Daoy (cell line): ENCODE measurements at regions not wholly inside any gene's neighbourhood (a gene's known extent, or its start where the extent isn't known, plus 50 kb on each side); places are given as distances from the start of the nearest gene placed in this dataset.
"Not testable (repeated sequence)": the region's sequence is repeated elsewhere in the genome, so short reads cannot be mapped to it uniquely, and the experiment has no call there.

Experiments used
- DNase-seq: peaks from one replicate; pipeline ENCODE4 v3.0.0-alpha.2; 2015; ENCODE audit warnings: low read depth

DNA sequence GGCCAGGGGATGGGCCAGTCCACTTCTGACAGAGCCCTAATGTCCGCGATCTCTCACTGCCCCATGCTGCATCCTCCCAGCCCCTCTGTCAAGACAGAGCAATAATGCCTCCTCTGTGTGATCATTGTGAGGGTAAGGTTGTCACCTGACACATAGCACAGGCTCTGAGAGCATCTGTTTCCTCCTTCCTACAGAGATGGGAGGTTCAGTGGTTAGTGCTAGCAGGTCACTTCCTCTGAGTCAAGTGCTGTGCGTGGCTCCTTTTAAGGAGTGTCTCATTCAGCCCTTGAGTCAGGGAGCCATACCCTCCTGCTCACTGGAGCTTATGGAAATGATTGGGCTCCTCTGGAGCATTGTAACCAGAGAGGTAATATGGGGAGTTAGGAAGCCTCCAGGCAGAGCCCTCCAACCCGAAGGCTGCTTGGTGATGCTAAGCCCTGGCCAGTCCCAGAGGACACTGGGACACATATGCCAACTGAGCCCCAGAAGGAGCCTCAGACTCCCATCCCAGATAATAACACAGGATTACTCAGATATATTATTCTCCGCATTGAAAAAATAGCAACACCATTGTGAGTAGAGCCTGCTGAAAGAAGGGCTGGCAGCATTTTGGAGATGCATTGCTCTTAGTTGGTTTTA lies 189.0 kb downstream of the GALNT1 start:
- peak; percentile 25 for DNase-seq

DNA sequence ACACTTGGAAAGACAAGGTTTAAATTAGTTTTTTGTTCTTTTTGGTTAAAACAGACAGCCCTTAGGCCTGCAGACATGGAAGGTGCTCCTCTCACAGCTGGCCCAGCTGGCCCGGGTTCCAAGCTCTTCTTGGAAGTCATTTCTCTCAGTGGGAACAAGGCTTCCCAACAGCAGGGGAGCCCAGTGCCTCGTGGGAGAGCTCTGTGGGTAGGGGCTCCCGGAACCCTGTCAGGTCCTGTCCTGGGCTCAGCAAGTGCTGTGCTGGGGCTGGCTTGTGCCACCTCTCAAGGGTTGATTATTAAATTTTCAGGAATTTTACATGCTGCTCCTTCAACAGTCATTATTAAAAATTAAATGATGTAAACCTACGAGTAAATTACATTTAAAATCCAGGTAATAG lies 189.6 kb downstream of the GALNT1 start:
- no peak for DNase-seq

DNA sequence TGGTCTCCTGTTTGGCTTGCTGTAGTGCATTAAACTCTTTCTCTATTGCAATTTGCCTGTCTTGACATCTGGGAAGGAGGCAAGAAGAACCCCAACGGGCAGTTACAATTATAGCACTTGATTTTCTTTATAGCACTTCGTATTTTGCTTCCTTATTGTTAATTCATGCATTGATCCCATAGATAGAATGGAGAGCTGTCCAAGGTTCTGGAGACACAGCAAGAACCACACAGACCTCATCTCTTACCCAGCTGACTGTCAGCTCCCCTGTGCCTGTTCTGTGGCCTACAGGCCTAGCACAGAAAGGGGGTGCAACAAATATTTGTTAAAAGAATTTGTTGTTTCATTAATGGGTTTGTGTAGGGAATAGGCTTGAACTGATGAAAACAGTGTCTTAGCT lies 194.3 kb downstream of the GALNT1 start:
- DNase-seq, result no peak

DNA sequence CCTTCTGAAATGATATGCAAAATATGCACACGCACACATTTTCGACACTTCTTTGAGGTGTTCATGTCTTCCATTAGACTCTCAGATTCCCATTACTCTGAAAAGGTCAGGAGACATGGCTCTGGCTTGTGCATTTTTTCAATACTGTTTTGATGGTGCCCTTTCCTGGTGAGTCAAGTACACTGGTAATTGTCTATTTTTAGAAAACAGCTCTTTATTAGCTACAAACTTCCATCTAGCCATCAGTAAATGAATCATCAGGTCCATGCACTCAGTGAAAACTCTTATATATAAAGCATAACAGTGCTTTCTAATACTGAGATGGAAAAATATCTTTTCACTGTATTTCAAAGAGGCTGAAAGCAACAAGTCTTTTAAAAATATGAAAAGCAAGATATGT lies 194.9 kb downstream of the GALNT1 start:
- DNase-seq, result no peak

DNA sequence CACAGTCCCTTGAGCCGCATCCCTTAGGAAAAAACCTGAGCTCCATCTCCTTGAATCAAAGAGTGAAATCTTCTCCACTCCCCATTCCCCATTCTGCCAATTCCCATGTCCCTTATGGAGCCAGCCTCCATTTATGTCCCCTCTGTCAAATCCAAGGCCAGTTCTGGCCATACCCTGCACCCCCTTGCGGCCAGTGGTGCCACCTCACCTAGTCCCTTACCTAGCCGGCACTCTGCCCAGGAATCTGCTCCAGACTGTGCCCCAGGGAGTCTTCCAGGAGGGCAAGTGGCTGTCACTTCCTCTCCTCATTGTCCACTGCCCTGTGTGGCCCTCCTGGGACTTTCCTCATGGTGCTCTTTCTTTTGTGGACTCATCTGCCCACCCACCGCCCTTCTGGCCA lies 195.4 kb upstream of the RMP24 start:
- peak; percentile 4 for DNase-seq

DNA sequence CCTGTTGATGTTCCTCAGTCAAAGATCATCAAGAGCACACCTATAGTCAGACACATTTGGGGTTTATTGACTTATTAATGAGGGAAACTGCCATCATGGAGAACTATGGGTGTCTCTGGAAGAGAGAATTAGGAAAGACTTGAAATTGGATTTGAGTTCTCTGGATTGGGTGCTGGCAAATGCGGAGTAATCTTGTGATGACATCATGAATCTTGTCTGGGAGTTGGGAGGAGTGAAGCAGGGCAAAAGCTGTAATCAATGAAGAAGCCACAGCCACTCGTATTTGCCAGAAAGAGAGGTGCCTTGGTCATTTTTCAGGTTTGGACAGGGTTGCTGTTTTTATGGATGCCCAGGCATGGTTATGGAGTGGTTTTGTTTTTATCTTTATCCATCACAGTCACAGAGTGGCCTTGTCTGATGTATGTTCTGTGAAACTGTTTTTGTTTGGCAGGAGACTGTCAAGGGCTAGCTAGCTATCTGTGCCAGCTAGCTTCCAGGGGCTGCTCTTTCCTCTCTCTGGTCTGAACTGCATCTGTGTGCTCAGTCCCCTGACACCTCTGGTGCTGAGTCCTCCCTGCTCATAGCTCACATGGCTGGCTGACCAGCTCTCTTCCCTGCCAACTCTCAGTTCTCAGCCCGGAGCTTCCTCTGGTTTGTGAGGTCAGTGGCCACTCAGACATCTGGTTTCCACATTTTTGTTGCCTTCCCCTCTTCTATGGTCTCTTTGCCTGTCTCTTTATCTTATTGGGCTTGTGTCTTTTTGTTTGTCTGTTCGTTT lies 193.4 kb upstream of the RMP24 start:
- no peak for DNase-seq

DNA sequence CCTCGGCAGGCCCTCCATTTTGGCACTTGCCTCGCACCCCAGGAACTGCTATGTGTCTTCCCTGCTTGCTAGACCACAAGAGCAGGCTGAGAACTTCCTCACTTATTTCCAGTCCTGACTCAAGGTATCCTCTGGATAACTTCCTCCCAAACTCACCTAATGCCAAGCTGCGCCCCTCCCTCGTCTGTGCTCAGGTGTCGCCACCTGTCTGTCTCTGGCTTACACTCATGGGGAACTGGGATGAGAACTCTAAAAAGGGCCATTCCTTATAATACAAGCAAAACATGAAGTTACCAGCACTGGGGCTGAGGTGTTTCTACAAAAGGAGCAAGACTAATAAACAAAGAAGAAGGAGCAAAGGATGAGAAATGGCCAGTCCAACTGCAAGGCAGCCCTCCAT lies 191.5 kb upstream of the RMP24 start:
- no peak for DNase-seq

DNA sequence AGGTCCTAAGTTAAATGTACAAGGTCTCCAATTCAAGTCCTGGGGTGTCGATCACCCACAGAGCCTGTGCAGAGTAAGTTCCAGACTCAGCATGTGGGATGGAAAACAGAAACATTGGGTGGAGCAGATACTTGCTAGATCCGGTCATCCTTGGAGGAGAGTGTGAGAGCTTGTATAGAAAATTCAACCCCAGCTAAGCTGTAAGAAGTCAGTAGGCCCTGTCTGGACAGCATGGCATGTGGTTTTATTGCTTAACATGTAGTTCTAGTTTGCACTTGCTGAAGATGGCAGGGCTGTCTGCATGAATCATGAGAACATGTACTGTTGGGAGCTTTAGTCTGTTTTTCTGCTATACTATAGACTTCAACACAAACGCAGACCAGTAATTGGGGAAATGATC lies 189.6 kb upstream of the RMP24 start:
- no peak for DNase-seq

DNA sequence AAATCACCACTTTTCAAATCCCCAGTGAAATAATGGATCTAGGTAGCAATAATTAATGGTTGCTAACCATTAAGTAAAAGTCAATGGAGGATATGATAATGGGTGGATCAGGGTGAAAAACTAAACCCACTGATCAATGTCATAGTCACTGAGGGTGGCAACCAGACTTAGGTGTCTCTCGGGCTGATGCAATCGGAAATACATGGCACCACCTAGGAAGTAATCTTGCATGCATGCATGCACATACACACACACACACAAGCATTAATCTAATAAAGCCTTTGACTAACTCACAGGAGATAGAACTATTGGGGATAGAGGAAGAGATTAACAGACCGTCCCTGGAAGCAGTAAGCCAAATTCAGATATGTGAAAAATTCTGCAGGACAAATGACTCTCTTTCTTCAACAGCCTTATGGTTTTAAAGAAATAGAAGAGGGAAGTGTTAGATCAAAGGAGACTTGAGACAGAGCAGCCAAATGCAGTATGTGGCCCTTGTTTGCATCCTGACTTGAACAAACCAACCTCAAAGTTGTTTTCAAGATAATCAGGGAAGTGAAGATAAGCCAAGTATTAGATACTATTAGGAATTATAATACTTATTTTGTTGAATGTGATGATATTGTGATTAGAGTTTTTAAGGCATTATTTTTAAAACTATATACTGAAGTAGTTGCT lies 186.0 kb upstream of the RMP24 start:
- DNase-seq, result no peak

DNA sequence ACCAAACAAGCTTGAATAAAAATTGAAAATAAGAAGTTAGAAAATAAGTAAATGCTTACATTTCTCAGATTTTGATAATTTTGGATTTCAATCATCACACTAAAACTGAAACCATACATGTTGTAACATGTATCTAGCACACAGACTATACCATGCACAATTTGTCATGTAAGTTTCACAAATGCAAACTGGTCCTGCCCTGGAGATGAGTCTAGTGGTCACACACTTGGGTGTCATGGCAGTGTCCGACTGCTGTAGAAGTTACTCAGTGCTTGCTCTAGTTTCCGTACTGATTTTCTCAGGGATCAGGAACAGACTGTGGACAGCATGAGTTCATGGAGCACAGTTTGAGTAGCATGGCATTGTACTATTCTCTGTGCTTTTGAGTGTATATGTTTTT lies 182.9 kb upstream of the RMP24 start:
- no peak for DNase-seq

DNA sequence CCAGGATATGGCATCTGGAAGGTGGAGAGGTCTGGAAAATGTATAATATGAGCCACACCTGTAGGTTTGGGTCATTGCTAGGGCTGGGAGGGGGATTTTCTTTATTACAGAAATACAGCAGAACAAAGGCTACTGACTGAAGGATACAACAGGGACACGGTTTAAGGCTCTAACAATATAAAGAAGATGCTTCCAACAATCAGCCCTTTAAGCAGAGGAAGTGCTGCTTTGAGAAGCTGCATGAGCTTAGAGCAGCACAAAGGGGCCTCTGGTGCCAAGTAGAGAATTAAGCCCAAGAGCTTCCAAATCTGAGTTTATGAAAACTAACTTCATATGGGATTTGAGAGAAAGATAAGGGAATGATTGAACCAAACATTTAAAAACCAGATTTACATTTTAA lies 174.5 kb upstream of the RMP24 start:
- DNase-seq, result no peak

DNA sequence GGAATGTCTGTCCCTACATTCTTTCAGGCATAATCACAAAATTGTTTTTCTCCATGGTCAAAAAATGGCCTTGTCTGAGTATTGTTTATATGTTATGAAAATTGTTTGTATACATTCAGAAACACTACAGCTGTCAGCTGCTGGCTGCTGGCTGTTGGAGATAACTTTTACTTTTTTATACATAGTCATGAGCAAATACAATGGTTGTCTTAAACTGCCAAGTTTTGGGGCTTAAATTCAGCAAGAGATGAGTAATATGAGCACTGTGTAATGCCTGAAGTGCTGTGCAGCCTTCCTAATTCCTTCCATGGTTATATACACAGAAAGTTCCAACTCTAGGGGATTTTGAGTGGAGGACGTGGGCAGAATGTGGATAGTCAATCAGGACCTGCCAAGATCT lies 168.9 kb upstream of the RMP24 start:
- DNase-seq, result no peak

DNA sequence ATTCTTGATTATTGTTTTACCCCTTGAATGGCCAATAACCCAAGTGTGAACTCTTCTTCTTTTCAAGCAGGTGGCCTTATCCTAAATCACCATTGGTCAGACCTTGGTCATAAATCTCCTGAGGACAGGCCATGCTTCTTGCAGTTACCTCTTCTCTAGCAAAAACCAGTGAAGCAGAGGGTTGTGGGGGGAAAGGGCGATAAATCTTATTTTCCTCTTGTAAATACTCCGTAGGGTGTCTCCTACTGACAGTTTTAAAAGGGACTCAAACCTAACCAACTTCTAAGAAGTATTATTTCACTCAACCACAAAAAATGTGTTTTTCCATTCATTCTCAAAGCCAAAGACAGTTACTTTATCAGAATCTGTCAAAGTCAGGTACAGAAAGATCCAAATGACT lies 168.1 kb upstream of the RMP24 start:
- DNase-seq, result no peak

DNA sequence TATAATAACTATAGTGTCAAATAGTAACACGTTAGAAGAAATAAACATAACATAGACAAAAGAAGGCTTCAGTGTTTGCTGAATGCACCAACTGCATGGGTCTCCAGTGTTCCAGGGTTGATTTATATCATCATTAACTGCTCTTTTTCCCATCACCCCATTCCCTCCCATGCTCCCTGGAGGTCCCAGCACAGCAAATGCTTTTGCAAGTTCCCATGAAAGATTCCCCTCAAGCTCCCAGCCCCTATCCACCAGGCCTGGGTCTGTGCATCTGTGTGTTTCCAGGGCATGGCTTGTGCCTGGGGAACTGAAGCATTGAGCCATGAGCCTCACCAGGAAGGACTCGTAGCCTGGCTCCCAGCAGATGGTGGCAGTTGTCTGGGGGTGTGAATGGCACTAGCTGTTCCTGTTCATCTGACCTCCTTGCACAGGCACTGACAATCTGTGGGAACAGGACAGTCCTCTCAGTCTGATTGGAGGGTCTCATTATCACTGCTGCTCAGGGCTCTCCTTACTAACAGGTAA lies 164.6 kb upstream of the RMP24 start:
- no peak for DNase-seq

DNA sequence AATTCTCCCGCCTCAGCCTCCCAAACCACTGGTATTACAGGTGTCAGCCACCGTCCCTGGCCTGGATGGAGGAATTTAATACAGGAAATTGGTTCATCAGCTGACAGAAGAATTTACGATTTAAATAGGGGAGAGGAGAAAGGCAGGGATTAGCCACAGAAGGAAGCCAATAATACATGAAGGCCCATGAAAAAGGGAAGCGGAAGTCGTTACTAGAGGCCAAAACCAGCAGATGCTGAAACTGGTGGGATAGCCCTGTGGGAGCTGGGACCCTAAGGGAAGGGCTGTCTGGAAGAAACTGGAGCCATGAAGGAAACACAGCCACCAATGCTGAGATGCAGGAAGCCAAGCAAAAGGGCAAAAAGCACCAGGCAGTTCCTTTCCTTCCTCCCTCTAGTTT lies 163.7 kb upstream of the RMP24 start:
- DNase-seq, result no peak

DNA sequence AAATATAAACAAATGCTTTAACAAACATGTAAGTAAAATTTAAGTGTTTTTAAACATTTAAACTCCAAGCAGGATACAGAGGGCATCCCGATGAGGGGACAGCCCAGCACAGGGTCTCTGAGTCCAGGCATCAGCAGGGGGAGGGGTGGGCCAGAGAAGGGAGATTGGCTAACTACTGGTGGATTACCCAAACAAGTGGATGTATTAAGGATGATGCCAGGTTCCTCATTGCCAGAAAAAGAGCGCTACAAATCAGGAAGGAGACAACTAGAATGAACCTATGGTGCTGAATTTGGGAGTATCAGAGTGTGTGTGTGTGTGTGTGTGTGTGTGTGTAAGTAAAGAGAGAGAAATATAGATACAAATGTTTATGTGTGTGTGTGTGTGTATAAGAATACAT lies 162.0 kb upstream of the RMP24 start:
- no peak for DNase-seq

DNA sequence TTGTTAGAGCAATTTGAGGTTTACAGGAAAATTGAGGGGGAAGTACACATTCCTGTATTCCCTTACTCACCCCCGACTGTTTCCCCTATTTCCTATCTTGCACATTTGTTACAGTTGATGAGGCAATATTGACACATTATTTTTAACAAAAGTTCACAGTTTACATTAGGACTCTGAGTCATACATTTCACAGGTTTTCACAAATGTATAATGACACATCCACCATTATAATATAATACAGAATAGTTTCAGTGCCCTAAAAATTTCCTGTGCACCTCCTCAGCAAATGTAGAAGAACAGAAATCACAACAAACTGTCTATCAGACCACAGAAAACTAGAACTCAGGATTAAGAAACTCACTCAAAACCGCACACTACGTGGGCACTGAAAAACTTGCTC lies 160.6 kb upstream of the RMP24 start:
- no peak for DNase-seq

DNA sequence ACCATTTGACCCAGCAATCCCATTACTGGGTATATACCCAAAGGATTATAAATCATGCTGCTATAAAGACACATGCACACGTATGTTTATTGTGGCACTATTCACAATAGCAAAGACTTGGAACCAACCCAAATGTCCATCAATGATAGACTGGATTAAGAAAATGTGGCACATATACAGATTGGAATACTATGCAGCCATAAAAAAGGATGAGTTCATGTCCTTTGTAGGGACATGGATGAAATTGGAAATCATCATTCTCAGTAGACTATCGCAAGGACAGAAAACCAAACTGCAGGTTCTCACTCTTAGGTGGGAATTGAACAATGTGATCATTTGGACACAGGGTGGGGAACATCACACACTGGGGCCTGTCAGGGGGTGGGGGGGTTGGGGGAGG lies 157.5 kb upstream of the RMP24 start:
- not testable (repeated sequence) for DNase-seq

DNA sequence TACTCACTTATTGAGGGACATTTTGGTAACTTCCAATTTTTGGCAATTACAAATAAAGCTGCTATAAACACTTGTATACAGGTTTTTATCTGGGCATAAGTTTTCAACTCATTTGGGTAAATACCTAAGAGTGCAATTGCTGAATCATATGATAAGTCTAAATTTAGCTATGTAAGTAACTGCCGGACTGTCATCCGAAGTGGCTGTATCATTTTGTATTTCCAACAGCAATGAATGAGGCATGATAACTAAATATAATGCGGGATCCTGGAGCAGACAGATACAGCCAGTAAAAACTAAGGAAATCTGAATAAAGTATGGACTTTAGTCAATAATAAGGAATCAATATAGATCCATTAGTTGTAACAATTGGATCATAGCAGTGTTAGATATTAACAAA lies 156.5 kb upstream of the RMP24 start:
- no peak for DNase-seq

DNA sequence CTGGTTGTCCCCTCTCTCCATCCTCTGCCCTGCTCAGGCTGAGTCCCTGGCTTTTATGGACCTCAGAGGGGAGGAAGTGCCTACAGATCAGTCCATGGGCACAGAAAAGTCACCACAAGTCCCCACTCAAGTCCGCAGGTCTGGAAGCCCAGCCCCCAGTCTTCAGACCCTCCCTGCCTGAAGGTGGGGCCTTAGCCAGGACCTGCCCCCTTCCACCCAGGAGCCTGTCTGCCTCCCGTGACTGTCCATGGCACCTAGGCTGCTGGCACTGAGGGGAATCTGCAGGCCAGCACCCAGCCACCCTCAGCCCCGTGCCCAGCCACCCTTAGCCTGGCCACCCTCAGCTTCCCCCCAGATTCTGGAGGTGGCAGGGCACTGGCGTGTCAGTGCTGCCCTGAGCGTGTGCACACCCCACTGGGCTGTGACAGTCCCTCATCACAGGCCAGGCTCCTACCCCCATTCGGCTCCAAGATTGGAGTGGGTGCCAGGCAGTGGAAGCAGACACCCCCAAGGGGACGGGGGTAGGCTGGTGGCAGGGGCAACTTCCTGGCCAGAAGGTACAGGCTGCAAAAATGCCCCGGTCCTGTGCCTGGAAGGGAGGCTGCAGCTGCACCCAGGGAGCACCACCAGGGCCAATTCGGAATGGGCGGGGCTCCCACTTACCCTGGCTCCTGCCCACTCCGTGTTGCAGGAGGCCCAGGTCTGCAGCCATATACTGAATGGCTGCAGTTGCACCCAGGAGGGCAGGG lies 154.7 kb upstream of the RMP24 start:
- DNase-seq, result no peak

DNA sequence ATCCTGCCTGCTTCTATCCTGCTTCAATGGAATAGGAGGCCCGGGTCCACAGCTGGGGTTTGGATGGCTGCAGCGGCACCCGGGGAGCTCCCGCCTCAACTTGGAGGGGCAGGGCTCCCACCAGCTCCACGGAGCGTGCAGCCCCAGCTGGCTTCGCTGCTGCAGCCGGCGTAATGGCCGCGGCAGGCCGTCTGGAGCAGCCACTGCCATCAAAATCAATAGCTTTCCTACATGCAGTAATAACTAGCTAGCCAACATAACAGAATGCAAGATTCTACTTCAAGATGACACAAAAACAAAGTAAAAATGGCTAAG lies 154.2 kb upstream of the RMP24 start:
- no peak for DNase-seq

DNA sequence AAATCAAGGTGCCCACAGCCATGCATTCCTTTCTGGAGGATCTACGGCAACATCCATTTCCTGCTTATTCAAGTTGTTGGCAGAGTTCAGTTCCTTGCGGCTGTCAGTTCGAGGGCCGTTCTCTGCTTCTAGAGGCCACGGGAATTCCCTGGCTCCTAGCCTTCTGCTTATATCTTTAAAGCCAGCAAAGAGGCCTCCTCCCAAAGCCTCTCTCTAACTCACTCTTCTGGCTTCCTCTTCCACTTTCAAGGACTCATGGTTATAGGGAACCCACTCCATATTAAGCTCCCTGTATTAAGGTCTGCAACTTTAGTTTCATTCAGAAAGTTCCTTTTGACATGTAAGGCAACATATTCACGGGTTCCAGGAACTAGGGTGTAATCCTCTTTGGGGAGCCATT lies 150.1 kb upstream of the RMP24 start:
- peak; percentile 4 for DNase-seq

DNA sequence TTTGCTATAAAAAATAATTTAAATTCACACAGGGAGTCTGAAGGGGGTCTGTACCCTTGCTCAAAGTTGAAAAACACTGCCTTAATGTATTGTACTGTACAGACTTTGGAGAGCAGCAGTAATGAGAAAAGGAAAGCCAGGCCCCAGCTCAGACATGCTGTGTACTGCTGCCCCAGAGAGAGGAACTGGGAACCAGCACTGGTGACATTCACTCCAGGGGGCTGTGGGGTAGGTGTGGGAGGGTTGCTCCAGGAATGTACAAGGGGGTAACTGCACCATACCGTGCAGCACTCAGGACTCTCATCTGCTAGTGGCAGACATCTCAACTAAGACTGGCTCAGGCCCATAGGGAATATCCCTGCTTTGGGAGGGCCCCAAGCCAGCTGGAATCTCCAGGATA lies 146.0 kb upstream of the RMP24 start:
- DNase-seq, result no peak
